A549 (cell line): ENCODE measurements at regions not wholly inside any gene's neighbourhood (a gene's known extent, or its start where the extent isn't known, plus 50 kb on each side); places are given as distances from the start of the nearest gene placed in this dataset.

ENCODE experiments used
- ATAC-seq, 2 experiments: fragments of 200-7000 bp in 1 of 2; fragments of >200 bp in 1 of 2; cut with Nextera tagmentation in 1 of 2; cut with Tn5 transposase in 1 of 2; 3 replicates each; pipeline versions ENCODE4 v1.8.0 to v1.9.1; 2018 to 2020; ENCODE audit warnings: mild to moderate bottlenecking in 1 of 2, moderate library complexity in 1 of 2
- CTCF ChIA-PET: fragments of 300-600 bp; sonication (Branson Sonifier 250); formaldehyde crosslinking; extraction: SDS; loops from one replicate; lab custom pipeline; 2021; ENCODE audit warnings: antibody characterized with exemption, inconsistent platforms; lab: Yijun Ruan, JAX
- POLR2A ChIA-PET: fragments of 350-600 bp; formaldehyde crosslinking; extraction: SDS; loops from one replicate; lab custom pipeline; 2021; ENCODE audit warnings: antibody characterized with exemption, inconsistent platforms; lab: Yijun Ruan, JAX
- DNase-seq, 2 experiments: peaks; one replicate each; pipeline versions ENCODE4 v3.0.0 to v3.0.0-alpha.2; 2011 to 2016; ENCODE audit warnings: low read depth in 1 of 2, low spot score in 1 of 2
- FAIRE-seq: peaks from 2 replicates; lab custom pipeline; 2011; peaks lifted over from hg19 to GRCh38; lab: Jason Lieb, UNC
- H3K27ac ChIP-seq, 2 experiments: fragments of >200 bp; sonication (Bioruptor Twin); formaldehyde crosslinking; 3 replicates each; pipeline ENCODE4 v1.5.1; 2016 to 2017
- H3K4me1 ChIP-seq: fragments of >200 bp; sonication (Bioruptor Twin); formaldehyde crosslinking; 3 replicates; pipeline ENCODE4 v1.6.1; 2016
- H3K4me2 ChIP-seq: fragments of >200 bp; sonication (Bioruptor Twin); formaldehyde crosslinking; 3 replicates; pipeline ENCODE4 v1.6.1; 2016
- H3K4me3 ChIP-seq: fragments of >200 bp; sonication (Bioruptor Twin); formaldehyde crosslinking; 3 replicates; pipeline ENCODE4 v1.5.1; 2016
- H3K9me3 ChIP-seq: fragments of >200 bp; sonication (Bioruptor Twin); formaldehyde crosslinking; 3 replicates; pipeline ENCODE4 v1.6.1; 2016
- ATOH8 ChIP-seq: fragments of 250-450 bp; sonication (Bioruptor Pico); IDR thresholded peaks from 2 replicates; pipeline ENCODE4 v1.5.0; 2020; ENCODE audit warnings: low read depth, mild to moderate bottlenecking, moderate library complexity
- BCL3 ChIP-seq: fragments of >200 bp; sonication (Bioruptor Twin); formaldehyde crosslinking; IDR thresholded peaks from 3 replicates; pipeline ENCODE4 v1.6.1; 2016
- CBX2 ChIP-seq: fragments of 200-600 bp; sonication (generic); IDR thresholded peaks from 2 replicates; pipeline ENCODE4 v1.6.1; 2016; ENCODE audit warnings: low read depth, mild to moderate bottlenecking, borderline replicate concordance
- CHD4 ChIP-seq: fragments of 200-600 bp; sonication (generic); IDR thresholded peaks from 2 replicates; pipeline ENCODE4 v1.6.1; 2016; ENCODE audit warnings: antibody characterized with exemption, mild to moderate bottlenecking, borderline replicate concordance
- EHF ChIP-seq: fragments of 250-450 bp; sonication (Bioruptor Pico); IDR thresholded peaks from 2 replicates; pipeline ENCODE4 v1.5.0; 2020; ENCODE audit warnings: mild to moderate bottlenecking
- EHMT2 ChIP-seq: fragments of 200-600 bp; sonication (generic); IDR thresholded peaks from 2 replicates; pipeline ENCODE4 v1.6.1; 2016; ENCODE audit warnings: antibody characterized with exemption, low read depth, mild to moderate bottlenecking, moderate library complexity
- EP300 ChIP-seq, 2 experiments: fragments of >200 bp; sonication (Bioruptor Twin); formaldehyde crosslinking; IDR thresholded peaks; 2 replicates in 1 of 2; 3 replicates in 1 of 2; pipeline ENCODE4 v1.6.1; 2016 to 2017
- ESRRA ChIP-seq: fragments of 150-350 bp; IDR thresholded peaks from 2 replicates; pipeline ENCODE4 v1.6.1; 2014; ENCODE audit warnings: mild to moderate bottlenecking, low read length, borderline replicate concordance
- HES2 ChIP-seq: fragments of >200 bp; sonication (Bioruptor Twin); formaldehyde crosslinking; IDR thresholded peaks from 2 replicates; pipeline ENCODE4 v1.6.1; 2016
- HOXA7 ChIP-seq: fragments of 250-450 bp; sonication (Bioruptor Pico); IDR thresholded peaks from 2 replicates; pipeline ENCODE4 v1.5.0; 2020; ENCODE audit warnings: mild to moderate bottlenecking, moderate library complexity
- JUN ChIP-seq, 2 experiments: fragments of >200 bp; sonication (Bioruptor Twin); formaldehyde crosslinking; IDR thresholded peaks; 2 replicates in 1 of 2; 3 replicates in 1 of 2; pipeline ENCODE4 v1.6.1; 2016 to 2017
- JUNB ChIP-seq: fragments of >200 bp; sonication (Bioruptor Twin); formaldehyde crosslinking; IDR thresholded peaks from 2 replicates; pipeline ENCODE4 v1.6.1; 2016
- KDM1A ChIP-seq: fragments of 200-600 bp; sonication (generic); IDR thresholded peaks from 2 replicates; pipeline ENCODE4 v1.6.1; 2016; ENCODE audit warnings: low read depth, mild to moderate bottlenecking
- MAX ChIP-seq: IDR thresholded peaks from 2 replicates; pipeline ENCODE4 v1.6.1; 2012
- MYC ChIP-seq: IDR thresholded peaks from 2 replicates; pipeline ENCODE4 v1.6.1; 2012; ENCODE audit warnings: mild to moderate bottlenecking, inconsistent platforms, low read length, improper control_type of control experiment, borderline replicate concordance
- NPAS2 ChIP-seq: fragments of 250-450 bp; sonication (Bioruptor Pico); IDR thresholded peaks from 2 replicates; pipeline ENCODE4 v1.8.0; 2022; ENCODE audit warnings: mild to moderate bottlenecking, moderate library complexity, borderline replicate concordance
- NR3C1 ChIP-seq: fragments of >200 bp; sonication (Bioruptor Twin); formaldehyde crosslinking; IDR thresholded peaks from 3 replicates; pipeline ENCODE4 v1.6.1; 2017
- PBX3 ChIP-seq: IDR thresholded peaks from 2 replicates; pipeline ENCODE4 v1.6.1; 2012
- PHF8 ChIP-seq: fragments of 200-600 bp; sonication (generic); IDR thresholded peaks from 2 replicates; pipeline ENCODE4 v1.6.1; 2016; ENCODE audit warnings: low read depth, mild to moderate bottlenecking, antibody characterized with exemption, moderate library complexity, borderline replicate concordance
- POLR2A ChIP-seq: IDR thresholded peaks from 2 replicates; pipeline ENCODE4 v1.6.1; 2012; ENCODE audit warnings: mild to moderate bottlenecking, low read length
- POLR2AphosphoS2 ChIP-seq: conservative IDR thresholded peaks from 2 replicates; pipeline ENCODE4 v1.6.1; 2012; ENCODE audit warnings: low read length, improper control_type of control experiment, inconsistent platforms
- RAD21 ChIP-seq, 2 experiments: fragments of >200 bp in 1 of 2; sonication (Bioruptor Twin) in 1 of 2; formaldehyde crosslinking in 1 of 2; IDR thresholded peaks in 1 of 2; conservative IDR thresholded peaks in 1 of 2; 2 replicates in 1 of 2; 3 replicates in 1 of 2; pipeline ENCODE4 v1.6.1; 2012 to 2018; ENCODE audit warnings: inconsistent platforms in 1 of 2
- REST ChIP-seq: fragments of 200-600 bp; sonication (generic); IDR thresholded peaks from 2 replicates; pipeline ENCODE4 v1.6.1; 2016; ENCODE audit warnings: antibody characterized with exemption, mild to moderate bottlenecking, moderate library complexity
- RFX5 ChIP-seq: fragments of 450-650 bp; IDR thresholded peaks from 2 replicates; pipeline ENCODE4 v1.7.1; 2014; ENCODE audit warnings: antibody characterized with exemption, mild to moderate bottlenecking, moderate library complexity
- SREBF2 ChIP-seq: fragments of 450-650 bp; IDR thresholded peaks from 2 replicates; pipeline ENCODE4 v1.6.1; 2014; ENCODE audit warnings: mild to moderate bottlenecking, moderate library complexity
- TFCP2L1 ChIP-seq: fragments of 250-450 bp; sonication (Bioruptor Pico); IDR thresholded peaks from 2 replicates; pipeline ENCODE4 v1.5.0; 2021; ENCODE audit warnings: mild to moderate bottlenecking
- TP53 ChIP-seq: fragments of 250-450 bp; sonication (Bioruptor Pico); IDR thresholded peaks from 2 replicates; pipeline ENCODE4 v1.5.0; 2021; ENCODE audit warnings: mild to moderate bottlenecking, moderate library complexity
- ZFP36 ChIP-seq: fragments of 450-650 bp; IDR thresholded peaks from 2 replicates; pipeline ENCODE4 v1.6.1; 2014; ENCODE audit warnings: borderline replicate concordance; ENCODE audit not compliant: partially characterized antibody
- ZNF302 ChIP-seq: fragments of 250-450 bp; sonication (Bioruptor Pico); IDR thresholded peaks from 2 replicates; pipeline ENCODE4 v1.9.0; 2021; ENCODE audit warnings: inconsistent platforms, mild to moderate bottlenecking, moderate library complexity
- WGBS: methylation state at CpG from one replicate; pipeline ENCODE4 v1.1.6; 2017; ENCODE audit errors: missing lambda C conversion rate; 5-methylcytosine and 5-hydroxymethylcytosine counted together

- TF ChIP-seq ATOH8 (no peak), EP300 (IDR thresholded peaks at IDR 0.05) (no peak), POLR2A (no peak), NPAS2 (CRISPR knock-in tag) (no peak), POLR2AphosphoS2 (no peak), SREBF2 (no peak), HES2 (no peak), JUNB (peak; percentile 95), MYC (no peak), PHF8 (no peak), RAD21 (conservative IDR thresholded peaks at IDR 0.05 in 1 of 2, IDR thresholded peaks at IDR 0.05 in 1 of 2) (peak in 1 of 2 experiments; percentile 5; a peak in 1 of 5 replicates), ESRRA (no peak), EHF (CRISPR knock-in tag) (no peak), BCL3 (0 out of 3 replicates have a peak, but pooled peaks have one; percentile 20), REST (no peak), MAX (peak; percentile 39), HOXA7 (CRISPR knock-in tag) (no peak)
These were observed 128.8 kb downstream of the ADSS2 start (continued) for GRCh38 chr1:244322791-244323521.

GRCh38 chr1:244324176-244324883 is 127.4 kb downstream of the ADSS2 start:
- Histone ChIP-seq H3K27ac (peak overlapping the region; percentile 73 to 75), H3K4me2 (no peak overlapping the region), H3K9me3 (no peaks in the 10 kb centered on the region), H3K4me1 (peaks cover 42% of the 10 kb centered on the region), H3K4me3 (no peak overlapping the region)
- DNase-seq (no peak), ATAC-seq (no peak), FAIRE-seq (no peak)
- 97% methylated on average over 8 of the region's 8 CpGs for WGBS
- ChIA-PET POLR2A (no interaction called here), CTCF (interaction anchor here (0.9 to 5.1 kb wide), 2 partner anchors 13 to 26 kb away, joined by 3 to 22 read pairs; no protein-coding TSS in a partner anchor)
- no peak for TF ChIP-seq ZNF302 (CRISPR knock-in tag)
- no peak for TF ChIP-seq EHMT2
- no peak for TF ChIP-seq TP53 (CRISPR knock-in tag)
- no peak for TF ChIP-seq RFX5
- no peak for TF ChIP-seq PHF8
- TF ChIP-seq PBX3 = no peak
- TF ChIP-seq TFCP2L1 (CRISPR knock-in tag) = no peak
- TF ChIP-seq HES2 = no peak
- no peak for TF ChIP-seq CHD4
- TF ChIP-seq HOXA7 (CRISPR knock-in tag) = no peak
- TF ChIP-seq NPAS2 (CRISPR knock-in tag) = no peak
- no peak for TF ChIP-seq JUN (IDR thresholded peaks at IDR 0.05)
- no peak for TF ChIP-seq ZFP36
- no peak for TF ChIP-seq CBX2
- no peak for TF ChIP-seq KDM1A
- no peak for TF ChIP-seq NR3C1
